ENCODE measurements at regions not wholly inside any gene's neighbourhood (a gene's known extent, or its start where the extent isn't known, plus 50 kb on each side); places are given as distances from the start of the nearest gene placed in this dataset.

DNA sequence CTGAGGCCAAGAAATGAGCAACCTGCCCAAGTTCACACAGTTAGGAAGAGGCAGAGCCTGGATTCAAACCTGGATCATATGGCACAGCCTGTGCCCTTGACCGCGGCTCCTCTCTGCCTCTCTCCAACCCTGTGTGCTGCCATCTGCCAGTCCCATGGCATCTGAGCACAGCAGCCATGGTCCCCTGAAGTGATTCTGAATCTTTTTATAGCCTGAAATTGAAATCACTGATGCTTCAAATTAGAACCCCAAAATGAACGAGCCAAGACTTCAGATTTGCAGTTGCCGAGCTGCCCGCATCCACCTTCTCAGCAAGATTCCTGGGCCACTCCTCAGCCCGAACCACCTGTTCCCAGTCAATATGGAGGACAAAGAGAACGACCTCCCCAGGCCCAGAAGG is 252.7 kb downstream of the CTTN start:
- TF ChIP-seq, protein P1, sequence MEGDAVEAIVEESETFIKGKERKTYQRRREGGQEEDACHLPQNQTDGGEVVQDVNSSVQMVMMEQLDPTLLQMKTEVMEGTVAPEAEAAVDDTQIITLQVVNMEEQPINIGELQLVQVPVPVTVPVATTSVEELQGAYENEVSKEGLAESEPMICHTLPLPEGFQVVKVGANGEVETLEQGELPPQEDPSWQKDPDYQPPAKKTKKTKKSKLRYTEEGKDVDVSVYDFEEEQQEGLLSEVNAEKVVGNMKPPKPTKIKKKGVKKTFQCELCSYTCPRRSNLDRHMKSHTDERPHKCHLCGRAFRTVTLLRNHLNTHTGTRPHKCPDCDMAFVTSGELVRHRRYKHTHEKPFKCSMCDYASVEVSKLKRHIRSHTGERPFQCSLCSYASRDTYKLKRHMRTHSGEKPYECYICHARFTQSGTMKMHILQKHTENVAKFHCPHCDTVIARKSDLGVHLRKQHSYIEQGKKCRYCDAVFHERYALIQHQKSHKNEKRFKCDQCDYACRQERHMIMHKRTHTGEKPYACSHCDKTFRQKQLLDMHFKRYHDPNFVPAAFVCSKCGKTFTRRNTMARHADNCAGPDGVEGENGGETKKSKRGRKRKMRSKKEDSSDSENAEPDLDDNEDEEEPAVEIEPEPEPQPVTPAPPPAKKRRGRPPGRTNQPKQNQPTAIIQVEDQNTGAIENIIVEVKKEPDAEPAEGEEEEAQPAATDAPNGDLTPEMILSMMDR (IDR thresholded peaks at IDR 0.05; ENCODE audit: insufficient read depth, low read depth, low read length, missing control alignments) = no peak
- H3K4me3 ChIP-seq (ENCODE audit: low read depth, low read length) = no peak overlapping the region
- no peak for DNase-seq (ENCODE audit: low read depth)

DNA sequence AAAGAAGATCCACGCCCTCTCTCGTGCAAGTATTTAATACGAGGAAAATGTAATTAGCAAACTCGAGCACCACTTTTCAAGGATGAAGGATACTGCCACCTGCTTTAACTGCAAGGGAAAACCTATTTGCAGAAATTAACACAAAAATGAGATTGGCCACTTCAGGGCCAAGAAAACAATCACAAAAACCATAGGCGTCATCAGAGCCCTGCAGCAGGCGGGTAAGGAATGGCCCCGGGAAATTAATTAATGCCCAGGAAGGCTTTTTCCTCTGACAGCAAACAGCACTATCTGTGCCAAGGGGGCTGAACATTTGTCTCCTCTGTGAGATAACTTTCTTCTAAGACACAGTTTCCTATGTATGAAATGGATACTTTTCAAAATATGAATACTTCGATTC is 255.7 kb downstream of the CTTN start:
- no peak for DNase-seq (ENCODE audit: low read depth)
- TF ChIP-seq, protein P1 (IDR thresholded peaks at IDR 0.05; ENCODE audit: insufficient read depth, low read depth, low read length, missing control alignments) = no peak
- no peak overlapping the region for H3K4me3 ChIP-seq (ENCODE audit: low read depth, low read length)

DNA sequence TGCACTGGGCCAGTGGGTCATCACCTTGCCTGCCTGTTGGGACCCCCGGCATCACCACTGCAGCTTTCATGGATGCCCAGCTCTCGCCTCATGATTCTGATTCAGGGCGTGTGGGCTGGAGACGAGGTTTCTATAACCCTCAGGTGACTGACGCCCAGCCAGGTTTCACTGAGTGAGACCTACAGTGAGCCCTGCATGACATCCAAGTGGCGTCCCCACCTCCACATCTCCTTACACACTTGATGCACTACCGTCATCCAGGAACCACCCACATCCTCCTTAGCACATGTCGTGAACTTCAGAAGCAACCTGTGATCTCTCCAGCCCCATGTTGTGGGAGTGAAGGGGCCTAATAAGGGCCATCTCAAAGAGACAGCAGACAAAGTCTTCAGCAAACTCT is 257.5 kb downstream of the CTTN start:
- TF ChIP-seq, protein P1 (IDR thresholded peaks at IDR 0.05; ENCODE audit: insufficient read depth, low read depth, low read length, missing control alignments) = no peak
- no peak for DNase-seq (ENCODE audit: low read depth)

DNA sequence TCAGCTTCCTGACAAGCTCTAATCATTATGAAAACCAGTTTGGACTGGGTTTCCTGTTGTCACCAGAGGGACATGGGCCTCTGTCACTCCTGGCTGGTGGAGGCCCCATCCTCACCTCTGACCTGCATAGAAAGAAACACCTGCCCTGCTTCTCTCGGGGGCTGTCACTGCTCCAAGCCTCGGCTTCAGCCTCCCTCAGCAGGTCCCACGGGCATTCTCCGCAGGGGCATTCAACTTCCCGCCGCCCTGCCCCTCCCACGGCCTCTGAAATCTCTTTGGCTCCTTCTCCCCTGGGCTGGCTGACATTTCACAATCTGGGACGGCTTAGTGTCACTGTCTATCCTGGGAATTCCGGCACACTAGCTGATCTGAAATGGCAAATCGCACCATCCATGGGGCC is 257.9 kb downstream of the CTTN start:
- DNase-seq (ENCODE audit: low read depth) = no peak
- TF ChIP-seq, protein P1 (IDR thresholded peaks at IDR 0.05; ENCODE audit: insufficient read depth, low read depth, low read length, missing control alignments) = no peak
- no peak overlapping the region for H3K4me3 ChIP-seq (ENCODE audit: low read depth, low read length)

More for the DNA sequence above, 257.5 kb downstream of the CTTN start:
- H3K4me3 ChIP-seq (ENCODE audit: low read depth, low read length) = no peak overlapping the region

DNA sequence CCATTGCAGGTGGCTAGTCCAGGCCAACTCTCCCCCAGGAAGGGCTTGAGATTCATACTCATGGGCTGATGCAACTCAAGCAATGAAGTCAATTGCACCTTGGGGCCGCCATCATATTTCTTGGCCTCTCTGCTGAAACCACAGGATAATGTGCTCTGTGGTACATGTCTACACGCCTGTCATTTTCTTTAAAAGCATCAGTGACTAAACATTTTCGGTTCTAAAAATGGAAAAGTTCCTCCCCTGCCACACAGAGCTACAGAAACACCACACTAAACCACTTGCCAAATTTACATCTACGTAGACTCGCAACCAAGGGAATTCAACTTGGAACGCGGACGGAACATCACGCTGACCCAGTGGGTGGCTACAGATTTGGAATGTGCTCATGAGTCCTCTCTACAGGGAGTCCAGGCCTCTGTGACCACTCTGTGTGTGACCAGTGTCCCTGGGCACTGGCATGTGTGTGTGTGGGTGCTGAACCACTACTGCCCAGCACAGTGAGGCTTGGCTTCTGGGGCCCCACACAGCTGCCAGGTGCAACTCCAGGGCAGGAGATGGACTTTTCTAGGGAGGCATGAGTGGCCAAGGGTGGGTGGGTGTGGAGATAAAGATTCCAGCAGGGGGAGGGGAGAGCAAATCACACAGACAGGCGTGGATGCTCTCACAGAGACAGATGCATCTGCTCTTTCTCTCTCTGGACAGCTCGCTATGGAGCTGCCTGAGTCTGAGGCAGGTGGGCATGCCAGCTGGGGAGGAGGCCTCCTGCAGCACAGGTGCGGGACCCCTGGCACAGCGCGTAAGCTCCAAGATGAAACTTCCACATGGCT is 261.9 kb downstream of the CTTN start:
- TF ChIP-seq, protein P1 (IDR thresholded peaks at IDR 0.05; ENCODE audit: insufficient read depth, low read depth, low read length, missing control alignments) = no peak
- H3K4me3 ChIP-seq (ENCODE audit: low read depth, low read length) = no peak overlapping the region
- DNase-seq (ENCODE audit: low read depth) = no peak

DNA sequence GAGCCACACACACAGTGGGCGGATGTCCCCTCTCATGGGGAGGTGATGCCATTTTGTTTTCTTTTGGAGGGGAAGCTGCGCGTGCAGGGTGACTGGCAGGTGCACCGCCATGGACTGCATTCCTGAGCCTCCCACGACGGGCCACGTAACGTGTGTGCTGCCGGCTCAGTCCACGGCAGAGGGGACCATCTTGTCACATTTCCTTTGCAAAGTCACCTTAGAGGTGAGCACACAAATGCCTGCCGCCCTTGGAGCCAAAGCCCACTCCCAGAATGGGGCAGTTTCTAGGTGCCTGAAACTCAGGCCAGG is 262.5 kb downstream of the CTTN start:
- DNase-seq (ENCODE audit: low read depth) = no peak
- no peak overlapping the region for H3K4me3 ChIP-seq (ENCODE audit: low read depth, low read length)
- TF ChIP-seq, protein P1 (IDR thresholded peaks at IDR 0.05; ENCODE audit: insufficient read depth, low read depth, low read length, missing control alignments) = no peak

Data from GM12865 (cell line).